ENCODE measurements at regions not wholly inside any gene's neighbourhood (a gene's known extent, or its start where the extent isn't known, plus 50 kb on each side); places are given as distances from the start of the nearest gene placed in this dataset.

GRCh38 chr4:58064653-58065052 lies 954.5 kb upstream of the IGFBP7 start:
- no peak overlapping the region for H3K4me3 ChIP-seq (ENCODE audit: low read length)
- H3K9me3 ChIP-seq (ENCODE audit: insufficient read depth, low read depth, low read length), result no peaks in the 10 kb centered on the region
- H3K4me1 ChIP-seq (ENCODE audit: insufficient read depth, low read length), result no peaks in the 10 kb centered on the region
- no peaks in the 10 kb centered on the region for H3K36me3 ChIP-seq (ENCODE audit: insufficient read depth, low read length)
- WGBS, result 92% methylated on average over 2 of the region's 3 CpGs
- H3K9ac ChIP-seq (ENCODE audit: low read depth, low read length), result no peak overlapping the region
- no peak overlapping the region for H3K27ac ChIP-seq (ENCODE audit: low read depth, low read length)
- no peaks in the 10 kb centered on the region for H3K27me3 ChIP-seq (ENCODE audit: insufficient read depth, low read length)

- H3K27ac ChIP-seq (ENCODE audit: low read depth, low read length), result no peak overlapping the region
- no peaks in the 10 kb centered on the region for H3K27me3 ChIP-seq (ENCODE audit: insufficient read depth, low read length)
- H3K36me3 ChIP-seq (ENCODE audit: insufficient read depth, low read length), result no peaks in the 10 kb centered on the region
- H3K9ac ChIP-seq (ENCODE audit: low read depth, low read length), result no peak overlapping the region
- no peaks in the 10 kb centered on the region for H3K9me3 ChIP-seq (ENCODE audit: insufficient read depth, low read depth, low read length)
- no peaks in the 10 kb centered on the region for H3K4me1 ChIP-seq (ENCODE audit: insufficient read depth, low read length)
- H3K4me3 ChIP-seq (ENCODE audit: low read length), result no peak overlapping the region
- 91% methylated on average over 3 of the region's 6 CpGs for whole genome bisulfite sequencing
These were observed 953.4 kb upstream of the IGFBP7 start for GRCh38 chr4:58063404-58064160.

- Histone ChIP-seq H3K36me3 (ENCODE audit: insufficient read depth, low read length) (no peaks in the 10 kb centered on the region), H3K4me3 (ENCODE audit: low read length) (no peak overlapping the region), H3K4me1 (ENCODE audit: insufficient read depth, low read length) (no peaks in the 10 kb centered on the region), H3K27me3 (ENCODE audit: insufficient read depth, low read length) (no peaks in the 10 kb centered on the region), H3K27ac (ENCODE audit: low read depth, low read length) (no peak overlapping the region), H3K9me3 (ENCODE audit: insufficient read depth, low read depth, low read length) (no peaks in the 10 kb centered on the region), H3K9ac (ENCODE audit: low read depth, low read length) (no peak overlapping the region)
These were observed 951.8 kb upstream of the IGFBP7 start for GRCh38 chr4:58061967-58062366.

GRCh38 chr4:58050439-58050838 lies 940.3 kb upstream of the IGFBP7 start:
- Histone ChIP-seq H3K27ac (ENCODE audit: low read depth, low read length) (no peak overlapping the region), H3K27me3 (ENCODE audit: insufficient read depth, low read length) (no peaks in the 10 kb centered on the region), H3K4me1 (ENCODE audit: insufficient read depth, low read length) (no peaks in the 10 kb centered on the region), H3K9ac (ENCODE audit: low read depth, low read length) (no peak overlapping the region), H3K36me3 (ENCODE audit: insufficient read depth, low read length) (no peaks in the 10 kb centered on the region), H3K9me3 (ENCODE audit: insufficient read depth, low read depth, low read length) (no peaks in the 10 kb centered on the region), H3K4me3 (ENCODE audit: low read length) (no peak overlapping the region)
- WGBS, result 95% methylated on average over 4 of the region's 4 CpGs

DNA sequence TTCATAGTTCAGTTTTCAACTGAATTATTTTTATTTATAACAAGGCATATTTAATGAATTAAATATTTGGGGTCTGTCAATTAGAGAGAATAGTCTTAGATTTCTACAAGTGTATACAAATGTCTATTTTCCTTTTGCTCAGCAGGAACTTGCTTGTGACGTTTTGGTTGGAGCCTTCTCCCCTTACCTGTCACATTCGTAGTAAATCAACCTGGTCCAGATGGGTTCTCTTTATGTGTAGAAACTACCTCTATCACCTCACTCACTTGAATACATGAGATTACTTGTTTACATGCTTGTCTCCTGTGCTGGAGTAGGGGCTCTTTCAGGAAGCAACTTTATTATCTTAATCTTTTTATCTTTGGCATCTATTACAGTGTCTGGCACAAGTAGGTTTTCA lies 938.3 kb upstream of the IGFBP7 start:
- Histone ChIP-seq H3K9me3 (ENCODE audit: insufficient read depth, low read depth, low read length) (peaks cover 16% of the 10 kb centered on the region; the same call in 1 of the 2 replicates), H3K4me3 (ENCODE audit: low read length) (no peak overlapping the region)
- 48% methylated on average over 2 of the region's 2 CpGs for WGBS

DNA sequence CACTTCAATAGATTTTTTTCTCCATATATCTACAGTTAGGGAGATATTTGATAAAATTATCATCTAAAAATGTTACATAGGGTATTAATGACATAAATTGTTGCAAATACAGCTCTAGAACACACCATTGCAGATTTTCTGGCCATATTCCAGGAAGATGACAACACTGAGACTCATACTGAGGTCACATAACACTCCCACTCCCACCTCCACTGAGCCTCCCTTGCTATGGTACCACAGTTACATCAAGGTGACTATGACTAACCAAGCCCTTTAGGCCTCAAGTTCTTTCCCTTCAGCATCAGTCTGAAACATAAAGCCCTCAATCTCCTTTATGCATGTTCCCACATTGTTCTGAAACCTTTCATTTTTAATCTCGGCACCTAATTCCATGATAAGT lies 932.0 kb upstream of the IGFBP7 start:
- Histone ChIP-seq H3K4me1 (ENCODE audit: insufficient read depth, low read length) (no peaks in the 10 kb centered on the region), H3K27ac (ENCODE audit: low read depth, low read length) (no peak overlapping the region), H3K9ac (ENCODE audit: low read depth, low read length) (no peak overlapping the region), H3K4me3 (ENCODE audit: low read length) (no peak overlapping the region), H3K9me3 (ENCODE audit: insufficient read depth, low read depth, low read length) (peaks cover 25% of the 10 kb centered on the region), H3K27me3 (ENCODE audit: insufficient read depth, low read length) (no peaks in the 10 kb centered on the region), H3K36me3 (ENCODE audit: insufficient read depth, low read length) (no peaks in the 10 kb centered on the region)
- 98% methylated on average over 1 of the region's 1 CpG for WGBS

More for the DNA sequence above, 938.3 kb upstream of the IGFBP7 start:
- no peak overlapping the region for H3K9ac ChIP-seq (ENCODE audit: low read depth, low read length)
- no peaks in the 10 kb centered on the region for H3K36me3 ChIP-seq (ENCODE audit: insufficient read depth, low read length)
- no peaks in the 10 kb centered on the region for H3K27me3 ChIP-seq (ENCODE audit: insufficient read depth, low read length)
- no peaks in the 10 kb centered on the region for H3K4me1 ChIP-seq (ENCODE audit: insufficient read depth, low read length)
- H3K27ac ChIP-seq (ENCODE audit: low read depth, low read length), result no peak overlapping the region

GRCh38 chr4:57993944-57994343 lies 883.8 kb upstream of the IGFBP7 start:
- 96% methylated on average over 1 of the region's 2 CpGs for WGBS
- Histone ChIP-seq H3K4me3 (ENCODE audit: low read length) (no peak overlapping the region), H3K9me3 (ENCODE audit: insufficient read depth, low read depth, low read length) (no peaks in the 10 kb centered on the region), H3K4me1 (ENCODE audit: insufficient read depth, low read length) (no peaks in the 10 kb centered on the region), H3K27me3 (ENCODE audit: insufficient read depth, low read length) (no peaks in the 10 kb centered on the region), H3K36me3 (ENCODE audit: insufficient read depth, low read length) (no peaks in the 10 kb centered on the region), H3K9ac (ENCODE audit: low read depth, low read length) (no peak overlapping the region), H3K27ac (ENCODE audit: low read depth, low read length) (no peak overlapping the region)

DNA sequence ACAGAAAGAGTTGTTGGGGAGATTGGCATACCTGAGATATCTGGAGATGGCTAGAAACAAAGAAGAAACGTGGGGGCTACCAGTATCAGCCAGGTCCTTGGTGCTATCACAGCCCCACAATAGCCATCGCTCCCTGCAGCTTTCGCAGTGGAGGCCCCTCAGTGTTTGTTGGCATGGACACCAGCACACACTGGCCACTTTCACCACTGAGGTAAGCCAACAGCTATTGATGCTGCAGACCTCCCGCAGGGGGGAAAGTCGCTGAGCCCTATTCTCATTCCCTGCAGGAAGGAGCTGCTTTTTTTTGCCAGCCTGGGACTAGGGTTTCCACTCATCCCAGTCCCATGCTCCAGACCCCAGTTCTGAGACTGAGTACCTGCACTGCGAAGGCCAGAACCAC lies 879.2 kb upstream of the IGFBP7 start:
- Histone ChIP-seq H3K27me3 (ENCODE audit: insufficient read depth, low read length) (no peaks in the 10 kb centered on the region), H3K4me1 (ENCODE audit: insufficient read depth, low read length) (no peaks in the 10 kb centered on the region), H3K27ac (ENCODE audit: low read depth, low read length) (no peak overlapping the region), H3K4me3 (ENCODE audit: low read length) (no peak overlapping the region), H3K9me3 (ENCODE audit: insufficient read depth, low read depth, low read length) (no peaks in the 10 kb centered on the region), H3K9ac (ENCODE audit: low read depth, low read length) (no peak overlapping the region), H3K36me3 (ENCODE audit: insufficient read depth, low read length) (no peaks in the 10 kb centered on the region)
- 89% methylated on average over 5 of the region's 6 CpGs for WGBS

GRCh38 chr4:57985161-57985560 lies 875.0 kb upstream of the IGFBP7 start:
- no peak overlapping the region for H3K4me3 ChIP-seq (ENCODE audit: low read length)
- H3K27ac ChIP-seq (ENCODE audit: low read depth, low read length), result no peak overlapping the region

GRCh38 chr4:57981123-57981522 lies 870.9 kb upstream of the IGFBP7 start:
- WGBS, result 88% methylated on average over 5 of the region's 5 CpGs

More at GRCh38 chr4:57985161-57985560, 875.0 kb upstream of the IGFBP7 start:
- Histone ChIP-seq H3K9me3 (ENCODE audit: insufficient read depth, low read depth, low read length) (no peaks in the 10 kb centered on the region), H3K36me3 (ENCODE audit: insufficient read depth, low read length) (no peaks in the 10 kb centered on the region), H3K27me3 (ENCODE audit: insufficient read depth, low read length) (no peaks in the 10 kb centered on the region), H3K9ac (ENCODE audit: low read depth, low read length) (no peak overlapping the region), H3K4me1 (ENCODE audit: insufficient read depth, low read length) (peaks cover 10% of the 10 kb centered on the region)

GRCh38 chr4:57974821-57975220 lies 864.6 kb upstream of the IGFBP7 start:
- Histone ChIP-seq H3K27ac (ENCODE audit: low read depth, low read length) (no peak overlapping the region), H3K36me3 (ENCODE audit: insufficient read depth, low read length) (no peaks in the 10 kb centered on the region)
- 96% methylated on average over 4 of the region's 4 CpGs for WGBS

More at GRCh38 chr4:57981123-57981522, 870.9 kb upstream of the IGFBP7 start:
- Histone ChIP-seq H3K27me3 (ENCODE audit: insufficient read depth, low read length) (no peaks in the 10 kb centered on the region), H3K36me3 (ENCODE audit: insufficient read depth, low read length) (no peaks in the 10 kb centered on the region), H3K4me1 (ENCODE audit: insufficient read depth, low read length) (peaks cover 19% of the 10 kb centered on the region), H3K9ac (ENCODE audit: low read depth, low read length) (no peak overlapping the region), H3K27ac (ENCODE audit: low read depth, low read length) (no peak overlapping the region), H3K9me3 (ENCODE audit: insufficient read depth, low read depth, low read length) (no peaks in the 10 kb centered on the region), H3K4me3 (ENCODE audit: low read length) (no peak overlapping the region)

GRCh38 chr4:57973819-57974218 lies 863.6 kb upstream of the IGFBP7 start:
- Histone ChIP-seq H3K27ac (ENCODE audit: low read depth, low read length) (no peak overlapping the region), H3K4me1 (ENCODE audit: insufficient read depth, low read length) (no peaks in the 10 kb centered on the region), H3K36me3 (ENCODE audit: insufficient read depth, low read length) (no peaks in the 10 kb centered on the region), H3K9ac (ENCODE audit: low read depth, low read length) (no peak overlapping the region), H3K27me3 (ENCODE audit: insufficient read depth, low read length) (no peaks in the 10 kb centered on the region), H3K4me3 (ENCODE audit: low read length) (no peak overlapping the region), H3K9me3 (ENCODE audit: insufficient read depth, low read depth, low read length) (no peaks in the 10 kb centered on the region)
- 100% methylated on average over 1 of the region's 1 CpG for WGBS

More at GRCh38 chr4:57974821-57975220, 864.6 kb upstream of the IGFBP7 start:
- Histone ChIP-seq H3K4me1 (ENCODE audit: insufficient read depth, low read length) (peaks cover 5% of the 10 kb centered on the region), H3K9ac (ENCODE audit: low read depth, low read length) (no peak overlapping the region), H3K27me3 (ENCODE audit: insufficient read depth, low read length) (no peaks in the 10 kb centered on the region), H3K4me3 (ENCODE audit: low read length) (no peak overlapping the region), H3K9me3 (ENCODE audit: insufficient read depth, low read depth, low read length) (no peaks in the 10 kb centered on the region)

All from HUES64 (cell line).